ENCODE measurements at regions not wholly inside any gene's neighbourhood (a gene's known extent, or its start where the extent isn't known, plus 50 kb on each side); places are given as distances from the start of the nearest gene placed in this dataset.
"Not testable (repeated sequence)": the region's sequence is repeated elsewhere in the genome, so short reads cannot be mapped to it uniquely, and the experiment has no call there.

DNA sequence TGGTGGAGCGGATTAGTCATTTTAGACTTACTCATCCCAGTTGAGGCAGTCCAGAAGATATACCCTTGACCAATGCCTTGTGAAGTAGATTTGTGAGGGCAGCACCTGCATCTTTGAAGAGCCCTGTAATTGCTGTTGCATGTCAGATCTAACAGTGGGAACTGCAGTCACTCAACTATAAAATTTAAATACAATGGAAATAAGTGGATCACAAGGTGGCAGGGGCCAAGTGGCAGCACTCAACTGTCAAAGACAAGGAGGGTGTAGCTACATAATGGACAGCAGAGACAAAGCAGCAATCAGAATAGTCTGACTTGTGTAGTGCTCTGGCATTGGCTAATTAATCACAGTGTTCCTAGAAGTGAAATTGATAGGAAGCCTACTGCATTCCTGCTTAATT, 115.8 kb upstream of the RMP24 start:
- H3K23me2 ChIP-seq (ENCODE audit: low read depth, low read length); H3K79me2 ChIP-seq (ENCODE audit: control insufficient read depth in 1 of 2, insufficient read depth in 2 of 2, low read length in 2 of 2); H2BK12ac ChIP-seq (ENCODE audit: low read depth, low read length); FAIRE-seq; H2BK5ac ChIP-seq (ENCODE audit: low read depth, low read length); H3K9ac ChIP-seq (replicated peaks in 1 of 4; ENCODE audit: extremely low read depth in 1 of 4, low read depth in 3 of 4, low read length in 3 of 4); H3K56ac ChIP-seq (replicated peaks; ENCODE audit: insufficient read length, low read depth, low read length); H2BK15ac ChIP-seq (ENCODE audit: low read length); H3K79me1 ChIP-seq (ENCODE audit: low read depth, low read length); H2AFZ ChIP-seq (ENCODE audit: low read length); H3K27ac ChIP-seq (ENCODE audit: low read depth, low read length); H4K8ac ChIP-seq (ENCODE audit: extremely low read depth, insufficient read depth, low read length); H2AK5ac ChIP-seq (ENCODE audit: low read depth, low read length); H4K20me1 ChIP-seq (replicated peaks in 1 of 2; ENCODE audit: control insufficient read depth in 1 of 2, insufficient read depth in 2 of 2, low read length in 2 of 2); H3K36me3 ChIP-seq (ENCODE audit: control insufficient read depth in 2 of 4, insufficient read depth in 4 of 4, low read length in 3 of 4); H3K18ac ChIP-seq (ENCODE audit: extremely low read depth, low read length); H4K5ac ChIP-seq (ENCODE audit: insufficient read length, low read depth, low read length); H3K4me2 ChIP-seq (ENCODE audit: insufficient read depth in 1 of 2, low read depth in 2 of 2, low read length in 2 of 2); H3K23ac ChIP-seq (ENCODE audit: insufficient read length); H3K14ac ChIP-seq (ENCODE audit: insufficient read length); H3K9me3 ChIP-seq (ENCODE audit: insufficient read depth in 2 of 2, low read depth in 1 of 2, low read length in 1 of 2); H3K4ac ChIP-seq (replicated peaks; ENCODE audit: insufficient read length, low read depth, low read length); POLR2A ChIA-PET (ENCODE audit: partially characterized antibody); H3K4me3 ChIP-seq (ENCODE audit: extremely low read depth in 1 of 4, insufficient read depth in 2 of 4, low read depth in 3 of 4, low read length in 4 of 4); H2BK120ac ChIP-seq (replicated peaks; ENCODE audit: low read depth, low read length); H3K27me3 ChIP-seq (replicated peaks in 1 of 4; ENCODE audit: control insufficient read depth in 3 of 4, extremely low read depth in 1 of 4, insufficient read depth in 3 of 4, low read length in 3 of 4); H2BK20ac ChIP-seq (ENCODE audit: low read length); H4K91ac ChIP-seq (replicated peaks; ENCODE audit: insufficient read length, low read length): not testable (repeated sequence)
- peaks cover 3 to 15% (median 10%) of the 10 kb centered on the region in 4 experiments; a peak in 5 of 7 replicates for H3K4me1 ChIP-seq (replicated peaks in 1 of 4; ENCODE audit: control insufficient read depth in 3 of 4, insufficient read depth in 4 of 4, low read length in 3 of 4)
- peak in 1 of 2 experiments; percentile 4 for DNase-seq (ENCODE audit: low read depth in 1 of 2, low spot score in 2 of 2)
- CTCF ChIA-PET (ENCODE audit: partially characterized antibody) = interaction anchor here (1.0 kb wide), 1 partner anchor 70 kb away, joined by 3 read pairs; no protein-coding TSS in a partner anchor
- 29% methylated on average over 1 of the region's 1 CpG; no CpG with 5 or more reads in 1 of the 2 experiments for WGBS, 2 experiments (ENCODE audit: extremely low coverage in 1 of 2, insufficient coverage in 1 of 2, insufficient read length in 1 of 2, insufficient replicate concordance in 2 of 2, low coverage in 1 of 2, low lambda C conversion rate in 2 of 2, missing lambda C conversion rate in 1 of 2)

DNA sequence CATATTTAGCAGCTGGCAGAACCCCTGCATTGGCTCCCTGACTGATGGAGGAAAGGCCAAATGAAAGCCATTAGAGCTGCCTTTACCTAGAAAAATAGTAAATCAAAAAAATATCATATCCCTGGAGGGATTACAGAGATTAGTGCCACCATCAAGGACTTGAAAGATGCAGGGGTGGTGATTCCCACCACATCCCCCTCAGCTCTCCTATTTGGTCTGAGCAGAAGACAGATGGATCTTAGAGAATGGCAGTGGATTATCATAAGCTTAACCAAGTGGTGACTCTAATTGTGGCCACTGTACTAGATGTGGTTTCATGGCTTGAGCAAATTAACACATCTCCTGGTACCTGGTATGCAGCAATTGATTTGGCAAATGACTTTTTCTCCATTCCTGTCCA, 114.9 kb upstream of the RMP24 start:
- not testable (repeated sequence) for H2BK12ac ChIP-seq (ENCODE audit: low read depth, low read length); H2AFZ ChIP-seq (ENCODE audit: low read length); H4K20me1 ChIP-seq (replicated peaks in 1 of 2; ENCODE audit: control insufficient read depth in 1 of 2, insufficient read depth in 2 of 2, low read length in 2 of 2); H2AK5ac ChIP-seq (ENCODE audit: low read depth, low read length); DNase-seq (ENCODE audit: low read depth in 1 of 2, low spot score in 2 of 2); H3K4me2 ChIP-seq (ENCODE audit: insufficient read depth in 1 of 2, low read depth in 2 of 2, low read length in 2 of 2); H3K23ac ChIP-seq (ENCODE audit: insufficient read length); H3K4ac ChIP-seq (replicated peaks; ENCODE audit: insufficient read length, low read depth, low read length); H4K91ac ChIP-seq (replicated peaks; ENCODE audit: insufficient read length, low read length); H3K4me3 ChIP-seq (ENCODE audit: extremely low read depth in 1 of 4, insufficient read depth in 2 of 4, low read depth in 3 of 4, low read length in 4 of 4); H3K36me3 ChIP-seq (ENCODE audit: control insufficient read depth in 2 of 4, insufficient read depth in 4 of 4, low read length in 3 of 4); H4K5ac ChIP-seq (ENCODE audit: insufficient read length, low read depth, low read length); H2BK120ac ChIP-seq (replicated peaks; ENCODE audit: low read depth, low read length); H3K14ac ChIP-seq (ENCODE audit: insufficient read length); H2BK15ac ChIP-seq (ENCODE audit: low read length); H2BK5ac ChIP-seq (ENCODE audit: low read depth, low read length); H2BK20ac ChIP-seq (ENCODE audit: low read length); H3K23me2 ChIP-seq (ENCODE audit: low read depth, low read length); H3K56ac ChIP-seq (replicated peaks; ENCODE audit: insufficient read length, low read depth, low read length); H3K9ac ChIP-seq (replicated peaks in 1 of 4; ENCODE audit: extremely low read depth in 1 of 4, low read depth in 3 of 4, low read length in 3 of 4); H3K79me2 ChIP-seq (ENCODE audit: control insufficient read depth in 1 of 2, insufficient read depth in 2 of 2, low read length in 2 of 2); H4K8ac ChIP-seq (ENCODE audit: extremely low read depth, insufficient read depth, low read length); H3K18ac ChIP-seq (ENCODE audit: extremely low read depth, low read length); H3K27ac ChIP-seq (ENCODE audit: low read depth, low read length); H3K9me3 ChIP-seq (ENCODE audit: insufficient read depth in 2 of 2, low read depth in 1 of 2, low read length in 1 of 2); H3K27me3 ChIP-seq (replicated peaks in 1 of 4; ENCODE audit: control insufficient read depth in 3 of 4, extremely low read depth in 1 of 4, insufficient read depth in 3 of 4, low read length in 3 of 4); H3K79me1 ChIP-seq (ENCODE audit: low read depth, low read length); FAIRE-seq
- ChIA-PET CTCF (ENCODE audit: partially characterized antibody) (interaction anchor here (1.1 kb wide), 1 partner anchor 104 kb away, joined by 3 read pairs; no protein-coding TSS in a partner anchor), POLR2A (ENCODE audit: partially characterized antibody) (interaction anchor here (1.2 kb wide), 1 partner anchor 30 kb away, joined by 4 read pairs; no protein-coding TSS in a partner anchor)
- H3K4me1 ChIP-seq (replicated peaks in 1 of 4; ENCODE audit: control insufficient read depth in 3 of 4, insufficient read depth in 4 of 4, low read length in 3 of 4) = peaks cover 0 to 18% (median 7%) of the 10 kb centered on the region in 4 experiments; a peak in 5 of 7 replicates
